ENCODE measurements at regions not wholly inside any gene's neighbourhood (a gene's known extent, or its start where the extent isn't known, plus 50 kb on each side); places are given as distances from the start of the nearest gene placed in this dataset.
A peak's percentile ranks its signal among the peaks of the same experiment; 100 is the strongest.

- no peak overlapping the region for H3K27ac Mint-ChIP-seq
- ATAC-seq (no peak), DNase-seq (ENCODE audit: low spot score in 2 of 2) (no peak)
- H3K9me3 Mint-ChIP-seq: no peaks in the 10 kb centered on the region
- H3K36me3 Mint-ChIP-seq: no peaks in the 10 kb centered on the region
- H3K4me1 Mint-ChIP-seq: peaks cover 5% of the 10 kb centered on the region
- H3K4me3 Mint-ChIP-seq: no peak overlapping the region
Observed at GRCh38 chr15:66899555-66900350, 165.6 kb upstream of the SMAD3 start.

- no peak overlapping the region for H3K27ac Mint-ChIP-seq
- no peaks in the 10 kb centered on the region for H3K36me3 Mint-ChIP-seq
- no peak for ATAC-seq
- no peak overlapping the region for H3K4me3 Mint-ChIP-seq
- peaks cover 5% of the 10 kb centered on the region for H3K4me1 Mint-ChIP-seq
- no peak for DNase-seq (ENCODE audit: low spot score in 2 of 2)
- H3K9me3 Mint-ChIP-seq: no peaks in the 10 kb centered on the region
Observed at GRCh38 chr15:66900586-66901310, 164.7 kb upstream of the SMAD3 start.

- peaks cover 5% of the 10 kb centered on the region for H3K4me1 Mint-ChIP-seq
- H3K27ac Mint-ChIP-seq: no peak overlapping the region
- no peak overlapping the region for H3K4me3 Mint-ChIP-seq
- ATAC-seq: no peak
- H3K9me3 Mint-ChIP-seq: peaks cover 3% of the 10 kb centered on the region
- no peaks in the 10 kb centered on the region for H3K36me3 Mint-ChIP-seq
- DNase-seq (ENCODE audit: low spot score in 2 of 2): no peak
Observed at GRCh38 chr15:66901336-66902100, 163.9 kb upstream of the SMAD3 start.

GRCh38 chr15:66905185-66905584 lies 160.2 kb upstream of the SMAD3 start:
- H3K36me3 Mint-ChIP-seq: no peaks in the 10 kb centered on the region
- peaks cover 5% of the 10 kb centered on the region for H3K9me3 Mint-ChIP-seq
- H3K4me1 Mint-ChIP-seq: peaks cover 5% of the 10 kb centered on the region
- no peak overlapping the region for H3K27ac Mint-ChIP-seq
- DNase-seq (ENCODE audit: low spot score in 2 of 2) (no peak), ATAC-seq (no peak)
- no peak overlapping the region for H3K4me3 Mint-ChIP-seq

GRCh38 chr15:66905954-66906353 lies 159.4 kb upstream of the SMAD3 start:
- ATAC-seq (no peak), DNase-seq (ENCODE audit: low spot score in 2 of 2) (no peak)
- no peak overlapping the region for H3K27ac Mint-ChIP-seq
- H3K4me3 Mint-ChIP-seq: no peak overlapping the region
- H3K9me3 Mint-ChIP-seq: peaks cover 5% of the 10 kb centered on the region
- peaks cover 5% of the 10 kb centered on the region for H3K4me1 Mint-ChIP-seq
- H3K36me3 Mint-ChIP-seq: no peaks in the 10 kb centered on the region

- H3K27ac Mint-ChIP-seq: no peak overlapping the region
- H3K9me3 Mint-ChIP-seq: peaks cover 5% of the 10 kb centered on the region
- ATAC-seq: no peak
- DNase-seq (ENCODE audit: low spot score in 2 of 2): no peak
- H3K4me3 Mint-ChIP-seq: no peak overlapping the region
- H3K4me1 Mint-ChIP-seq: peaks cover 5% of the 10 kb centered on the region
- no peaks in the 10 kb centered on the region for H3K36me3 Mint-ChIP-seq
Observed at GRCh38 chr15:66906668-66907614, 158.5 kb upstream of the SMAD3 start.

- no peak for ATAC-seq
- H3K27ac Mint-ChIP-seq: no peak overlapping the region
- H3K4me3 Mint-ChIP-seq: no peak overlapping the region
Observed at GRCh38 chr15:66907826-66908743, 157.3 kb upstream of the SMAD3 start.

GRCh38 chr15:66908744-66909095 lies 156.7 kb upstream of the SMAD3 start:
- peaks cover 5% of the 10 kb centered on the region for H3K9me3 Mint-ChIP-seq
- H3K4me1 Mint-ChIP-seq: peaks cover 4% of the 10 kb centered on the region
- DNase-seq (ENCODE audit: low spot score in 2 of 2): no peak
- H3K4me3 Mint-ChIP-seq: no peak overlapping the region
- H3K27ac Mint-ChIP-seq: no peak overlapping the region
- peak; percentile 48 for ATAC-seq
- H3K36me3 Mint-ChIP-seq: no peaks in the 10 kb centered on the region

More at GRCh38 chr15:66907826-66908743, 157.3 kb upstream of the SMAD3 start:
- H3K4me1 Mint-ChIP-seq: peaks cover 5% of the 10 kb centered on the region
- DNase-seq (ENCODE audit: low spot score in 2 of 2): no peak
- H3K36me3 Mint-ChIP-seq: no peaks in the 10 kb centered on the region
- H3K9me3 Mint-ChIP-seq: peaks cover 5% of the 10 kb centered on the region

GRCh38 chr15:66909381-66909890 lies 156.0 kb upstream of the SMAD3 start:
- H3K4me1 Mint-ChIP-seq: no peaks in the 10 kb centered on the region
- H3K27ac Mint-ChIP-seq: no peak overlapping the region
- no peak overlapping the region for H3K4me3 Mint-ChIP-seq
- peaks cover 5% of the 10 kb centered on the region for H3K9me3 Mint-ChIP-seq
- DNase-seq (ENCODE audit: low spot score in 2 of 2) (no peak), ATAC-seq (no peak)
- H3K36me3 Mint-ChIP-seq: no peaks in the 10 kb centered on the region

GRCh38 chr15:66911131-66911700 lies 154.2 kb upstream of the SMAD3 start:
- H3K4me3 Mint-ChIP-seq: no peak overlapping the region

GRCh38 chr15:66912001-66912400 lies 153.4 kb upstream of the SMAD3 start:
- no peaks in the 10 kb centered on the region for H3K4me1 Mint-ChIP-seq
- no peaks in the 10 kb centered on the region for H3K9me3 Mint-ChIP-seq
- no peaks in the 10 kb centered on the region for H3K36me3 Mint-ChIP-seq
- DNase-seq (ENCODE audit: low spot score in 2 of 2) (no peak), ATAC-seq (peak; percentile 72)
- no peak overlapping the region for H3K4me3 Mint-ChIP-seq
- no peak overlapping the region for H3K27ac Mint-ChIP-seq

More at GRCh38 chr15:66911131-66911700, 154.2 kb upstream of the SMAD3 start:
- no peak for ATAC-seq
- H3K36me3 Mint-ChIP-seq: no peaks in the 10 kb centered on the region
- DNase-seq (ENCODE audit: low spot score in 2 of 2): no peak
- no peak overlapping the region for H3K27ac Mint-ChIP-seq
- peaks cover 4% of the 10 kb centered on the region for H3K9me3 Mint-ChIP-seq
- H3K4me1 Mint-ChIP-seq: no peaks in the 10 kb centered on the region

GRCh38 chr15:66912441-66912840 lies 153.0 kb upstream of the SMAD3 start:
- H3K36me3 Mint-ChIP-seq: no peaks in the 10 kb centered on the region
- H3K4me3 Mint-ChIP-seq: no peak overlapping the region
- no peak for ATAC-seq
- H3K27ac Mint-ChIP-seq: no peak overlapping the region
- no peak for DNase-seq (ENCODE audit: low spot score in 2 of 2)
- H3K9me3 Mint-ChIP-seq: peaks cover 2% of the 10 kb centered on the region
- H3K4me1 Mint-ChIP-seq: no peaks in the 10 kb centered on the region

- DNase-seq (ENCODE audit: low spot score in 2 of 2): no peak
- Mint-ChIP-seq H3K4me3 (no peak overlapping the region), H3K4me1 (peaks cover 5% of the 10 kb centered on the region), H3K9me3 (peaks cover 14% of the 10 kb centered on the region), H3K36me3 (no peaks in the 10 kb centered on the region), H3K27ac (no peak overlapping the region)
- no peak for ATAC-seq
Observed at GRCh38 chr15:66917904-66918448, 147.4 kb upstream of the SMAD3 start.

All from stimulated activated effector memory CD8-positive, alpha-beta T cell treated with anti-CD3 and anti-CD28 coated beads, Interleukin-12 subunit alpha, Interleukin-12 subunit beta, amount 100 ng/mL, for 72 hours (primary cell).